ENCODE measurements at regions not wholly inside any gene's neighbourhood (a gene's known extent, or its start where the extent isn't known, plus 50 kb on each side); places are given as distances from the start of the nearest gene placed in this dataset.

- TF ChIP-seq, protein P1, sequence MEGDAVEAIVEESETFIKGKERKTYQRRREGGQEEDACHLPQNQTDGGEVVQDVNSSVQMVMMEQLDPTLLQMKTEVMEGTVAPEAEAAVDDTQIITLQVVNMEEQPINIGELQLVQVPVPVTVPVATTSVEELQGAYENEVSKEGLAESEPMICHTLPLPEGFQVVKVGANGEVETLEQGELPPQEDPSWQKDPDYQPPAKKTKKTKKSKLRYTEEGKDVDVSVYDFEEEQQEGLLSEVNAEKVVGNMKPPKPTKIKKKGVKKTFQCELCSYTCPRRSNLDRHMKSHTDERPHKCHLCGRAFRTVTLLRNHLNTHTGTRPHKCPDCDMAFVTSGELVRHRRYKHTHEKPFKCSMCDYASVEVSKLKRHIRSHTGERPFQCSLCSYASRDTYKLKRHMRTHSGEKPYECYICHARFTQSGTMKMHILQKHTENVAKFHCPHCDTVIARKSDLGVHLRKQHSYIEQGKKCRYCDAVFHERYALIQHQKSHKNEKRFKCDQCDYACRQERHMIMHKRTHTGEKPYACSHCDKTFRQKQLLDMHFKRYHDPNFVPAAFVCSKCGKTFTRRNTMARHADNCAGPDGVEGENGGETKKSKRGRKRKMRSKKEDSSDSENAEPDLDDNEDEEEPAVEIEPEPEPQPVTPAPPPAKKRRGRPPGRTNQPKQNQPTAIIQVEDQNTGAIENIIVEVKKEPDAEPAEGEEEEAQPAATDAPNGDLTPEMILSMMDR (IDR thresholded peaks at IDR 0.05): no peak
- no peak for TF ChIP-seq POLR2A (IDR thresholded peaks at IDR 0.05)
These were observed 65.4 kb upstream of the ADRA2C start for GRCh38 chr4:3700736-3701135.

Measured in lower leg skin (tissue), 3 donors.